H1 (cell line): ENCODE measurements at regions not wholly inside any gene's neighbourhood (a gene's known extent, or its start where the extent isn't known, plus 50 kb on each side); places are given as distances from the start of the nearest gene placed in this dataset.
A peak's percentile ranks its signal among the peaks of the same experiment; 100 is the strongest.

Experiments
- CTCF ChIA-PET: fragments of 300-600 bp; sonication (Branson Sonifier 250); formaldehyde crosslinking; loops from one replicate; lab custom pipeline; 2021; ENCODE audit not compliant: partially characterized antibody; lab: Charles Lee
- POLR2A ChIA-PET: fragments of 300-600 bp; sonication (Branson Sonifier 250); formaldehyde crosslinking; loops from one replicate; lab custom pipeline; 2021; ENCODE audit warnings: inconsistent platforms; ENCODE audit not compliant: partially characterized antibody; lab: Charles Lee
- DNase-seq, 2 experiments: peaks; one replicate each; pipeline versions ENCODE4 v3.0.0 to v3.0.0-alpha.2; 2010 to 2022; ENCODE audit warnings: low spot score in 2 of 2, low read depth in 1 of 2, mixed read lengths in 1 of 2
- FAIRE-seq: peaks from 2 replicates; lab custom pipeline; 2011; peaks lifted over from hg19 to GRCh38; lab: Jason Lieb, UNC
- H2AFZ ChIP-seq: 2 replicates; pipeline ENCODE4 v1.8.1; 2012; ENCODE audit warnings: low read length, inconsistent platforms
- H2AK5ac ChIP-seq: 2 replicates; pipeline ENCODE4 v1.6.1; 2013; ENCODE audit warnings: low read depth, low read length
- H2BK120ac ChIP-seq: replicated peaks from 2 replicates; pipeline ENCODE3; 2013; ENCODE audit warnings: low read depth, low read length, inconsistent platforms
- H2BK12ac ChIP-seq: 2 replicates; pipeline ENCODE4 v1.6.1; 2013; ENCODE audit warnings: low read depth, low read length
- H2BK15ac ChIP-seq: 2 replicates; pipeline ENCODE4 v1.6.1; 2013; ENCODE audit warnings: low read length
- H2BK20ac ChIP-seq: 2 replicates; pipeline ENCODE4 v1.6.1; 2013; ENCODE audit warnings: low read length
- H2BK5ac ChIP-seq: 2 replicates; pipeline ENCODE4 v1.6.1; 2013; ENCODE audit warnings: low read depth, low read length
- H3K14ac ChIP-seq: 2 replicates; pipeline ENCODE4 v1.6.1; 2013; ENCODE audit warnings: inconsistent platforms; ENCODE audit not compliant: insufficient read length
- H3K18ac ChIP-seq: 2 replicates; pipeline ENCODE4 v1.6.1; 2013; ENCODE audit warnings: low read length; ENCODE audit errors: extremely low read depth
- H3K23ac ChIP-seq: 2 replicates; pipeline ENCODE4 v1.6.1; 2013; ENCODE audit warnings: inconsistent platforms; ENCODE audit not compliant: insufficient read length
- H3K23me2 ChIP-seq: 2 replicates; pipeline ENCODE4 v1.6.1; 2013; ENCODE audit warnings: low read depth, low read length
- H3K27ac ChIP-seq: 2 replicates; pipeline ENCODE4 v1.6.1; 2011; ENCODE audit warnings: low read depth, low read length, inconsistent platforms
- H3K27me3 ChIP-seq, 4 experiments: replicated peaks in 1 of 4; 1 replicate in 1 of 4; 2 replicates in 3 of 4; pipeline versions ENCODE4 v1.6.1 to v1.8.1; 2011 to 2013; ENCODE audit warnings: low read length in 3 of 4, mild to moderate bottlenecking in 3 of 4, inconsistent platforms in 2 of 4, mixed read lengths in 2 of 4, moderate library complexity in 1 of 4; ENCODE audit not compliant: control insufficient read depth in 3 of 4, insufficient read depth in 3 of 4; ENCODE audit errors: extremely low read depth in 1 of 4
- H3K36me3 ChIP-seq, 4 experiments: 2 replicates each; pipeline versions ENCODE4 v1.6.1 to v1.8.1; 2011 to 2013; ENCODE audit warnings: mild to moderate bottlenecking in 4 of 4, low read length in 3 of 4, moderate library complexity in 2 of 4, control low read depth in 1 of 4, inconsistent platforms in 1 of 4; ENCODE audit not compliant: insufficient read depth in 4 of 4, control insufficient read depth in 2 of 4
- H3K4ac ChIP-seq: replicated peaks from 2 replicates; pipeline ENCODE3; 2013; ENCODE audit warnings: low read length, low read depth, mixed read lengths, inconsistent platforms; ENCODE audit not compliant: insufficient read length
- H3K4me1 ChIP-seq, 4 experiments: replicated peaks in 1 of 4; 1 replicate in 1 of 4; 2 replicates in 3 of 4; pipeline versions ENCODE4 v1.6.1 to v1.8.1; 2011 to 2013; ENCODE audit warnings: low read length in 3 of 4, inconsistent platforms in 2 of 4, mixed read lengths in 1 of 4; ENCODE audit not compliant: insufficient read depth in 4 of 4, control insufficient read depth in 3 of 4
- H3K4me2 ChIP-seq, 2 experiments: 2 replicates each; pipeline versions ENCODE4 v1.6.1 to v1.8.1; 2011 to 2013; ENCODE audit warnings: low read depth in 2 of 2, low read length in 2 of 2, control low read depth in 1 of 2, inconsistent platforms in 1 of 2, mild to moderate bottlenecking in 1 of 2; ENCODE audit not compliant: insufficient read depth in 1 of 2
- H3K4me3 ChIP-seq, 4 experiments: fragments of 200-600, 300-600 bp in 1 of 4; sonication (generic), shearing (Covaris generic), sonication (Bioruptor Twin) in 1 of 4; 2 replicates each; pipeline versions ENCODE4 v1.5.1 to v1.8.1; 2011 to 2016; ENCODE audit warnings: low read length in 4 of 4, low read depth in 3 of 4, control low read depth in 2 of 4, inconsistent platforms in 2 of 4, mild to moderate bottlenecking in 2 of 4, mixed read lengths in 1 of 4, moderate library complexity in 1 of 4; ENCODE audit not compliant: insufficient read depth in 2 of 4; ENCODE audit errors: extremely low read depth in 1 of 4
- H3K56ac ChIP-seq: replicated peaks from 2 replicates; pipeline ENCODE3; 2013; ENCODE audit warnings: low read depth, mild to moderate bottlenecking, mixed read lengths, low read length, inconsistent platforms; ENCODE audit not compliant: insufficient read length
- H3K79me1 ChIP-seq: 2 replicates; pipeline ENCODE4 v1.6.1; 2013; ENCODE audit warnings: low read depth, low read length, control low read depth
- H3K79me2 ChIP-seq, 2 experiments: 2 replicates each; pipeline versions ENCODE4 v1.6.1 to v1.8.1; 2012 to 2013; ENCODE audit warnings: low read length in 2 of 2, mild to moderate bottlenecking in 2 of 2, inconsistent platforms in 1 of 2; ENCODE audit not compliant: insufficient read depth in 2 of 2, control insufficient read depth in 1 of 2
- H3K9ac ChIP-seq, 4 experiments: replicated peaks in 1 of 4; 1 replicate in 1 of 4; 2 replicates in 3 of 4; pipeline versions ENCODE4 v1.6.1 to v1.8.1; 2011 to 2013; ENCODE audit warnings: low read depth in 3 of 4, low read length in 3 of 4, control low read depth in 2 of 4, mild to moderate bottlenecking in 2 of 4, moderate library complexity in 2 of 4, inconsistent platforms in 1 of 4; ENCODE audit errors: extremely low read depth in 1 of 4
- H3K9me3 ChIP-seq, 2 experiments: 2 replicates each; pipeline versions ENCODE4 v1.6.1 to v1.8.1; 2012 to 2013; ENCODE audit warnings: mild to moderate bottlenecking in 2 of 2, moderate library complexity in 2 of 2, control low read depth in 1 of 2, inconsistent platforms in 1 of 2, low read depth in 1 of 2, low read length in 1 of 2, mixed read lengths in 1 of 2; ENCODE audit not compliant: insufficient read depth in 2 of 2
- H4K20me1 ChIP-seq, 2 experiments: replicated peaks in 1 of 2; 2 replicates each; pipeline versions ENCODE3 to v1.8.1; 2011 to 2013; ENCODE audit warnings: inconsistent platforms in 2 of 2, low read length in 2 of 2, mild to moderate bottlenecking in 1 of 2; ENCODE audit not compliant: insufficient read depth in 2 of 2, control insufficient read depth in 1 of 2
- H4K5ac ChIP-seq: 2 replicates; pipeline ENCODE4 v1.6.1; 2013; ENCODE audit warnings: low read length, low read depth, mixed read lengths, inconsistent platforms; ENCODE audit not compliant: insufficient read length
- H4K8ac ChIP-seq: 2 replicates; pipeline ENCODE4 v1.8.0; 2013; ENCODE audit warnings: mild to moderate bottlenecking, moderate library complexity, low read length, inconsistent platforms; ENCODE audit not compliant: insufficient read depth; ENCODE audit errors: extremely low read depth
- H4K91ac ChIP-seq: replicated peaks from 2 replicates; pipeline ENCODE3; 2013; ENCODE audit warnings: low read length, mixed read lengths, inconsistent platforms; ENCODE audit not compliant: insufficient read length
- ASH2L ChIP-seq: fragments of 200-600, 300-600 bp; sonication (generic); IDR thresholded peaks from one replicate; pipeline ENCODE4 v1.7.1; 2017; ENCODE audit warnings: low read length
- ATF2 ChIP-seq: IDR thresholded peaks from 2 replicates; pipeline ENCODE4 v1.6.1; 2012; ENCODE audit warnings: low read length, inconsistent platforms
- JUN ChIP-seq: IDR thresholded peaks from 2 replicates; pipeline ENCODE4 v1.6.1; 2011; ENCODE audit warnings: low read depth, mild to moderate bottlenecking, improper control_type of control experiment, low read length
- MAFK ChIP-seq: IDR thresholded peaks from 2 replicates; pipeline ENCODE4 v1.6.1; 2012; ENCODE audit warnings: low read depth, mild to moderate bottlenecking, improper control_type of control experiment, low read length
- MAX ChIP-seq: IDR thresholded peaks from 2 replicates; pipeline ENCODE4 v1.6.1; 2012; ENCODE audit warnings: inconsistent platforms
- POLR2A ChIP-seq, 2 experiments: IDR thresholded peaks; 1 replicate in 1 of 2; 2 replicates in 1 of 2; pipeline ENCODE4 v1.6.1; 2011; ENCODE audit warnings: low read depth in 2 of 2, low read length in 2 of 2, mild to moderate bottlenecking in 2 of 2; ENCODE audit errors: control extremely low read depth in 1 of 2
- RAD21 ChIP-seq, 2 experiments: IDR thresholded peaks in 1 of 2; conservative IDR thresholded peaks in 1 of 2; 2 replicates each; pipeline ENCODE4 v1.6.1; 2011; ENCODE audit warnings: low read depth in 2 of 2, low read length in 2 of 2, improper control_type of control experiment in 1 of 2, inconsistent platforms in 1 of 2, mild to moderate bottlenecking in 1 of 2, moderate library complexity in 1 of 2
- RXRA ChIP-seq: IDR thresholded peaks from 2 replicates; pipeline ENCODE4 v1.6.1; 2011; ENCODE audit warnings: low read depth, mild to moderate bottlenecking, low read length, moderate library complexity; ENCODE audit not compliant: insufficient read depth
- SIN3A ChIP-seq, 2 experiments: IDR thresholded peaks in 1 of 2; conservative IDR thresholded peaks in 1 of 2; 2 replicates each; pipeline ENCODE4 v1.6.1; 2011 to 2012; ENCODE audit warnings: low read length in 2 of 2, improper control_type of control experiment in 1 of 2, low read depth in 1 of 2, mild to moderate bottlenecking in 1 of 2
- SP1 ChIP-seq: IDR thresholded peaks from 2 replicates; pipeline ENCODE4 v1.6.1; 2011; ENCODE audit warnings: low read depth, low read length
- SUZ12 ChIP-seq: fragments of 200-600 bp; sonication (generic); IDR thresholded peaks from 2 replicates; pipeline ENCODE4 v1.6.1; 2012; ENCODE audit warnings: mild to moderate bottlenecking, inconsistent platforms, low read length, moderate library complexity, mixed read lengths
- YY1 ChIP-seq: IDR thresholded peaks from 2 replicates; pipeline ENCODE4 v1.6.1; 2011; ENCODE audit warnings: low read depth, mild to moderate bottlenecking, low read length
- WGBS, 2 experiments: shearing (Covaris generic) in 1 of 2; methylation state at CpG; one replicate each; pipeline versions ENCODE4 v1.1.6 to v1.1.7; 2013 to 2015; ENCODE audit warnings: low lambda C conversion rate in 2 of 2, mixed read lengths in 2 of 2, inconsistent platforms in 1 of 2, low coverage in 1 of 2, missing lambda C conversion rate in 1 of 2; ENCODE audit not compliant: insufficient replicate concordance in 2 of 2, insufficient coverage in 1 of 2, insufficient read length in 1 of 2; ENCODE audit errors: extremely low coverage in 1 of 2, missing lambda C conversion rate in 1 of 2; 5-methylcytosine and 5-hydroxymethylcytosine counted together

- Histone ChIP-seq H2BK20ac (no peak overlapping the region), H3K4me2 (no peak overlapping the region), H3K27me3 (no peaks in the 10 kb centered on the region), H4K5ac (no peak overlapping the region), H3K36me3 (no peaks in the 10 kb centered on the region), H3K14ac (no peak overlapping the region), H3K18ac (no peak overlapping the region), H3K4me3 (no peak overlapping the region), H4K20me1 (no peaks in the 10 kb centered on the region), H2AFZ (no peak overlapping the region), H3K9ac (no peak overlapping the region), H3K4ac (no peak overlapping the region), H3K56ac (no peak overlapping the region), H3K4me1 (peaks cover 0 to 4% (median 2%) of the 10 kb centered on the region in 4 experiments; a peak in 4 of 7 replicates), H3K23ac (no peak overlapping the region), H4K8ac (peak overlapping the region; percentile 73), H2AK5ac (0 out of 2 replicates have a peak overlapping the region, but pooled peaks have one; percentile 24), H3K79me2 (no peaks in the 10 kb centered on the region), H3K23me2 (peaks cover 2% of the 10 kb centered on the region), H2BK15ac (no peak overlapping the region), H4K91ac (no peak overlapping the region), H3K27ac (no peak overlapping the region), H2BK5ac (no peak overlapping the region), H2BK12ac (0 out of 2 replicates have a peak overlapping the region, but pooled peaks have one; percentile 17), H3K79me1 (no peaks in the 10 kb centered on the region), H3K9me3 (no peaks in the 10 kb centered on the region), H2BK120ac (no peak overlapping the region)
- no peak for FAIRE-seq
- ChIA-PET CTCF (interaction anchor here (0.6 to 2.5 kb wide), 4 partner anchors 9 to 25 kb away, joined by 3 to 11 read pairs (median 5); no protein-coding TSS in a partner anchor), POLR2A (interaction anchor here (0.6 kb wide), 1 partner anchor 1279 kb away, joined by 4 read pairs; no protein-coding TSS in a partner anchor)
- 73% methylated on average over 8 of the region's 8 CpGs; no CpG with 5 or more reads in 1 of the 2 experiments for WGBS, 2 experiments
- DNase-seq = no peak
- TF ChIP-seq RAD21 (IDR thresholded peaks at IDR 0.05 in 1 of 2, conservative IDR thresholded peaks at IDR 0.05 in 1 of 2; ENCODE audit: low read depth in 2 of 2, low read length in 2 of 2) (no peak), YY1 (no peak), POLR2A (IDR thresholded peaks at IDR 0.05; ENCODE audit: control extremely low read depth in 1 of 2, low read depth in 2 of 2, low read length in 2 of 2) (no peak), SIN3A (conservative IDR thresholded peaks at IDR 0.05 in 1 of 2, IDR thresholded peaks at IDR 0.05 in 1 of 2; ENCODE audit: low read depth in 1 of 2, low read length in 2 of 2) (no peak), MAX (no peak), ASH2L (no peak), MAFK (no peak), RXRA (no peak), SP1 (no peak), JUN (no peak), ATF2 (no peak), SUZ12 (no peak)
Observed at GRCh38 chr6:1473166-1473565, 83.8 kb downstream of the FOXF2 start.
